Right lobe of liver (tissue), 6 donors: ENCODE measurements at regions not wholly inside any gene's neighbourhood (a gene's known extent, or its start where the extent isn't known, plus 50 kb on each side); places are given as distances from the start of the nearest gene placed in this dataset.

Source experiments
- ATAC-seq, 4 donors: fragments of 200-7000 bp; cut with Tn5 transposase; one replicate each; pipeline ENCODE4 v1.9.1; 2020; ENCODE audit warnings: mild to moderate bottlenecking in 4 of 4, moderate library complexity in 4 of 4
- DNase-seq, 3 donors: peaks; one replicate each; pipeline ENCODE4 v3.0.0-alpha.2; 2020
- H3K27ac ChIP-seq, 3 donors: fragments of 200-600 bp; one replicate each; pipeline ENCODE4 v1.8.0; 2022
- H3K27me3 ChIP-seq, 2 donors: fragments of 200-600 bp; one replicate each; pipeline ENCODE4 v1.8.0; 2022
- H3K36me3 ChIP-seq, 4 donors: fragments of 200-600 bp; sonication (generic) in 1 of 4; one replicate each; pipeline versions ENCODE4 v1.5.1 to v1.8.0; 2017 to 2022; ENCODE audit warnings: control low read depth in 1 of 4
- H3K4me1 ChIP-seq, 4 donors: fragments of 200-600 bp; sonication (generic) in 1 of 4; one replicate each; pipeline versions ENCODE4 v1.5.1 to v1.8.0; 2017 to 2022; ENCODE audit warnings: control low read depth in 1 of 4
- H3K4me3 ChIP-seq, 3 donors: fragments of 200-600 bp; one replicate each; pipeline ENCODE4 v1.8.0; 2022
- H3K9me3 ChIP-seq, 4 donors: fragments of 200-600 bp; sonication (generic) in 1 of 4; one replicate each; pipeline versions ENCODE4 v1.5.1 to v1.8.0; 2017 to 2022; ENCODE audit warnings: control low read depth in 1 of 4
- CTCF ChIP-seq, 4 donors: fragments of 200-600 bp in 3 of 4; fragments of 450-650 bp in 1 of 4; IDR thresholded peaks; one replicate each; pipeline versions ENCODE4 v1.5.1 to v1.8.0; 2016 to 2022; ENCODE audit warnings: antibody characterized with exemption in 4 of 4, mild to moderate bottlenecking in 2 of 4
- POLR2A ChIP-seq: fragments of 450-650 bp; IDR thresholded peaks from one replicate; pipeline ENCODE4 v1.6.1; 2017; ENCODE audit warnings: antibody characterized with exemption, mild to moderate bottlenecking
- WGBS: methylation state at CpG from one replicate; pipeline ENCODE4 v1.1.6; 2018; ENCODE audit warnings: low coverage, low lambda C conversion rate; ENCODE audit not compliant: insufficient coverage; ENCODE audit errors: missing lambda C conversion rate; 5-methylcytosine and 5-hydroxymethylcytosine counted together
- intact Hi-C, 2 donors: fragments of 100-400 bp; cut with DNase I; formaldehyde crosslinking; loops; one replicate each; pipeline versions ENCODE4 v1.11.2 to v1.14.1; 2022
- donor health status: DM: no; HTN: yes; CAD: no.
- donor health status: DM: no; HTN: no; CAD: no.
- donor health status: DM: no; HTN: no; CAD: no.
- donor health status: DM: no; HTN: yes; CAD: no.
- donor health status: DM: no; HTN: yes; CAD: no.

- intact Hi-C loops: no loop called here
- Histone ChIP-seq H3K27ac (no peak overlapping the region), H3K4me3 (no peak overlapping the region), H3K9me3 (no peaks in the 10 kb centered on the region), H3K27me3 (no peaks in the 10 kb centered on the region), H3K36me3 (no peaks in the 10 kb centered on the region), H3K4me1 (no peaks in the 10 kb centered on the region)
- ATAC-seq (no peak), DNase-seq (no peak)
- no peak for TF ChIP-seq POLR2A
- no peak for TF ChIP-seq CTCF (IDR thresholded peaks at IDR 0.05)
- 30% methylated on average over 2 of the region's 2 CpGs for WGBS
Observed at GRCh38 chr2:221137385-221137784, 434.7 kb downstream of the EPHA4 start.

GRCh38 chr2:221142341-221142740 is 429.8 kb downstream of the EPHA4 start:
- Histone ChIP-seq H3K27me3 (no peaks in the 10 kb centered on the region), H3K27ac (no peak overlapping the region), H3K4me1 (no peaks in the 10 kb centered on the region), H3K9me3 (no peaks in the 10 kb centered on the region), H3K4me3 (no peak overlapping the region), H3K36me3 (no peaks in the 10 kb centered on the region)
- DNase-seq (no peak), ATAC-seq (no peak)
- WGBS: 60% methylated on average over 5 of the region's 7 CpGs
- intact Hi-C loops: no loop called here
- TF ChIP-seq CTCF (IDR thresholded peaks at IDR 0.05) (no peak), POLR2A (no peak)

GRCh38 chr2:221143231-221143630 is 428.9 kb downstream of the EPHA4 start:
- ATAC-seq (no peak), DNase-seq (no peak)
- Histone ChIP-seq H3K27me3 (no peaks in the 10 kb centered on the region), H3K36me3 (no peaks in the 10 kb centered on the region), H3K27ac (no peak overlapping the region), H3K4me1 (no peaks in the 10 kb centered on the region), H3K4me3 (no peak overlapping the region), H3K9me3 (no peaks in the 10 kb centered on the region)
- TF ChIP-seq CTCF (IDR thresholded peaks at IDR 0.05): no peak
- TF ChIP-seq POLR2A: no peak
- intact Hi-C loops: no loop called here
- WGBS: 59% methylated on average over 2 of the region's 2 CpGs

- ATAC-seq: peak in 1 of 4 donors; percentile 52
- no peaks in the 10 kb centered on the region for H3K9me3 ChIP-seq
Observed at GRCh38 chr2:221144909-221145308, 427.2 kb downstream of the EPHA4 start.

More at GRCh38 chr2:221144909-221145308, 427.2 kb downstream of the EPHA4 start:
- no peak for DNase-seq
- no peak overlapping the region for H3K4me3 ChIP-seq
- H3K36me3 ChIP-seq: no peaks in the 10 kb centered on the region
- intact Hi-C loops: no loop called here
- H3K4me1 ChIP-seq: no peaks in the 10 kb centered on the region
- WGBS: 5% methylated on average over 1 of the region's 1 CpG
- TF ChIP-seq POLR2A (no peak), CTCF (IDR thresholded peaks at IDR 0.05) (no peak)
- H3K27ac ChIP-seq: no peak overlapping the region
- no peaks in the 10 kb centered on the region for H3K27me3 ChIP-seq
